Adrenal gland (tissue), 5 donors: ENCODE measurements at regions not wholly inside any gene's neighbourhood (a gene's known extent, or its start where the extent isn't known, plus 50 kb on each side); places are given as distances from the start of the nearest gene placed in this dataset.

Source experiments
- POLR2A ChIP-seq, 2 donors: fragments of 450-650 bp; IDR thresholded peaks; one replicate each; pipeline ENCODE4 v1.6.1; 2017; ENCODE audit warnings: antibody characterized with exemption in 2 of 2, mild to moderate bottlenecking in 2 of 2, moderate library complexity in 1 of 2
- TF ChIP-seq, protein P1 (sequence below), 6 experiments: fragments of 450-650 bp in 4 of 6; fragments of 200-600 bp in 2 of 6; sonication (generic) in 1 of 6; IDR thresholded peaks; 1 replicate in 5 of 6; 2 replicates in 1 of 6; pipeline versions ENCODE4 v1.5.1 to v1.8.0; 2016 to 2021; ENCODE audit warnings: antibody characterized with exemption in 6 of 6, mild to moderate bottlenecking in 2 of 6, moderate library complexity in 1 of 6
- donor health status: DM: no; HTN: no; CAD: no.

DNA sequence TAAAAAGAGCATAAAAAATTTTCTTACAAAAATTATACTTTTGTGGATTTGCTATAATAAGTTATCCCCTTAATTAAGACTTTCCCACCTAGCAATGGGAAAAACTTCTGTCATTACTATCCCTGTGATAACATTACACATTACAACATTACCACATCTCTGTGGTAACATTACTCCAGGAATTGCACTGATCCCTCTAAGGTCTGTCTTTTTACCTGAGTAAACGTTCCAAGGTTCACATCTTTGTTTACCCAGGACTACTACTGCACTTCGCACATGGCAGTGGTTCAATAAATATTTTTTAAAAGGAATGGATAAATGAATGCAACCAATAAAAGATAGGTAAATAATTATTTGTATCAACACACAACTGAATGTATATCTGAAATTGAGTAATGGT lies 92.4 kb upstream of the NOX4 start:
- TF ChIP-seq, protein P1, sequence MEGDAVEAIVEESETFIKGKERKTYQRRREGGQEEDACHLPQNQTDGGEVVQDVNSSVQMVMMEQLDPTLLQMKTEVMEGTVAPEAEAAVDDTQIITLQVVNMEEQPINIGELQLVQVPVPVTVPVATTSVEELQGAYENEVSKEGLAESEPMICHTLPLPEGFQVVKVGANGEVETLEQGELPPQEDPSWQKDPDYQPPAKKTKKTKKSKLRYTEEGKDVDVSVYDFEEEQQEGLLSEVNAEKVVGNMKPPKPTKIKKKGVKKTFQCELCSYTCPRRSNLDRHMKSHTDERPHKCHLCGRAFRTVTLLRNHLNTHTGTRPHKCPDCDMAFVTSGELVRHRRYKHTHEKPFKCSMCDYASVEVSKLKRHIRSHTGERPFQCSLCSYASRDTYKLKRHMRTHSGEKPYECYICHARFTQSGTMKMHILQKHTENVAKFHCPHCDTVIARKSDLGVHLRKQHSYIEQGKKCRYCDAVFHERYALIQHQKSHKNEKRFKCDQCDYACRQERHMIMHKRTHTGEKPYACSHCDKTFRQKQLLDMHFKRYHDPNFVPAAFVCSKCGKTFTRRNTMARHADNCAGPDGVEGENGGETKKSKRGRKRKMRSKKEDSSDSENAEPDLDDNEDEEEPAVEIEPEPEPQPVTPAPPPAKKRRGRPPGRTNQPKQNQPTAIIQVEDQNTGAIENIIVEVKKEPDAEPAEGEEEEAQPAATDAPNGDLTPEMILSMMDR (IDR thresholded peaks at IDR 0.05) = no peak
- no peak for TF ChIP-seq POLR2A (IDR thresholded peaks at IDR 0.05)
